Activated naive CD4-positive, alpha-beta T cell treated with anti-CD3 and anti-CD28 coated beads, Interleukin-2, amount 10 ng/mL, durations not matched to agents 7 days and 5 days (primary cell): ENCODE measurements at regions not wholly inside any gene's neighbourhood (a gene's known extent, or its start where the extent isn't known, plus 50 kb on each side); places are given as distances from the start of the nearest gene placed in this dataset.

Experiments used
- CTCF ChIA-PET: fragments of 350-600 bp; sonication (Branson Sonifier 250); formaldehyde crosslinking; loops from one replicate; lab custom pipeline; 2021; ENCODE audit warnings: antibody characterized with exemption; lab: Charles Lee
- DNase-seq: peaks from one replicate; pipeline ENCODE4 v3.0.0-alpha.2; 2020
- H3K27ac Mint-ChIP-seq: one replicate; pipeline ENCODE4 v1.8.0; 2021; ENCODE audit warnings: mild to moderate bottlenecking, moderate library complexity, mixed read lengths
- H3K27me3 Mint-ChIP-seq: one replicate; pipeline ENCODE4 v1.8.0; 2021; ENCODE audit warnings: mild to moderate bottlenecking, mixed read lengths
- H3K36me3 Mint-ChIP-seq: one replicate; pipeline ENCODE4 v1.8.0; 2021; ENCODE audit warnings: mixed read lengths
- H3K4me1 Mint-ChIP-seq: one replicate; pipeline ENCODE4 v1.8.0; 2021; ENCODE audit warnings: mixed read lengths
- H3K4me3 Mint-ChIP-seq: one replicate; pipeline ENCODE4 v1.8.0; 2021; ENCODE audit warnings: mild to moderate bottlenecking, moderate library complexity, mixed read lengths
- H3K9me3 Mint-ChIP-seq: one replicate; pipeline ENCODE4 v1.8.0; 2021; ENCODE audit warnings: mixed read lengths

DNA sequence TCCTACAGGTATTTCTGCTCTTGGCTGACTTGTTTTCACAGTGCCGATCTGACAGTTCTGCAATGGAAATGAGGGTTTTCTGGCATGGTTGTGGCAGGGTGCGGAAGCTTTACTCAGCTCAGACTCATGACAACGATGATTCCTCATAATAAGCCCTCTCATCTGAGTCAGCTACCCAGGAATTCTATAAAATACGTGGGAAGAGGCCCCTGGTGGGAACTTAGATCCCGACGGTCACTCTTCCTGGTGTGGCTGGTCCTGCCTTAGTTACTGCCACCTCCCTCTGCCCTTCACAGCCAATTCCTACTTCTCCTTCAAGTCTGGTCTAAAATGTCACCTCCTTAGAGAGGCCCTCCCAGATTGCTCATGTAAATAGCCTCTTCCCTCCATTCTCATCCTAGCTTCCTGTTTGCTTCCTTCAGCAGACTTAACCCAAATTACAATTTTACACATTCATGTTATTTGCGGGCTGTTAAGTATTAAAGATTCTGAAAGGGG lies 104.2 kb upstream of the MAP1LC3B2 start:
- H3K27ac Mint-ChIP-seq = no peak overlapping the region
- H3K27me3 Mint-ChIP-seq = peaks cover 20% of the 10 kb centered on the region
- no peaks in the 10 kb centered on the region for H3K4me1 Mint-ChIP-seq
- no peak for DNase-seq
- CTCF ChIA-PET = no interaction called here
- no peak overlapping the region for H3K4me3 Mint-ChIP-seq
- H3K9me3 Mint-ChIP-seq = no peaks in the 10 kb centered on the region
- no peaks in the 10 kb centered on the region for H3K36me3 Mint-ChIP-seq

DNA sequence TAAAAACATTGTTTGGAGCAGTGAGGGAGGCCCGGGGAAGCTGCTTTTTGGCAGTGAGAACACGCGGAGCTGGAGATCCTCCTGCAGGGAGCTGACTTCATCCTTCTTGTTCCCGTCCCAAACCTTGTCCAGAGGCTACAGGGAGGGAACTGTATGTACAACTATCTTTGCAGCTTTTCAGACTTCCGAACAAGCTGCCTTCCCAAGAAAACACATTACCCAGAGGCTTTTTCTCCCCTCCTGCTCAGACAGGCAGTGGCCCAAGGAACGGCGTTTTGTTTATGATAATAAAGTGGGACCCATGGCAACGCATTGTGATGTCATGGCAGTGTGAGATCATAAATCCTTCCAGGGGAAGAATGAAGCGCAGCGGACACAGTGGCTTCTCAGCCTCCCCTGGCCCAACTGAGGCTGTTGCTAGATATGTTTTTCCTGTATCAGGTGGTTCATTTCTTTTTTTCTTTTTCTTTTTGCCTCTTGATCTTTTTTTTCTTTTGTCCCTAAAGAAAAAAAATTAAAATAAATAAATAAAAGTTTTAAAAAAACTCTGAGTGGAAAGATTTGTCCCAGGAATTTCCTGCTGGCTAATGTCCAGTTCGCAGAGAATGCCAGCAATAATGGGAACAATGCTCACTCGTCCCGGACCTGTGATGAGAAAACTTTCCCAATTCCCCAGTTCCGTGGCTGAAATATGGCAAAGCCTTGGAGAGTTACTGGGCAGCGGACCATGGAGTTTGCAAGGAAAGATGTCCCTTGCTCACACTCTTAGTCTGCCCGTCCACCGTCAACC lies 103.4 kb upstream of the MAP1LC3B2 start:
- Mint-ChIP-seq H3K27ac (no peak overlapping the region), H3K4me1 (no peaks in the 10 kb centered on the region), H3K4me3 (no peak overlapping the region), H3K9me3 (no peaks in the 10 kb centered on the region), H3K36me3 (no peaks in the 10 kb centered on the region), H3K27me3 (peaks cover 20% of the 10 kb centered on the region)
- no peak for DNase-seq
- CTCF ChIA-PET = no interaction called here

DNA sequence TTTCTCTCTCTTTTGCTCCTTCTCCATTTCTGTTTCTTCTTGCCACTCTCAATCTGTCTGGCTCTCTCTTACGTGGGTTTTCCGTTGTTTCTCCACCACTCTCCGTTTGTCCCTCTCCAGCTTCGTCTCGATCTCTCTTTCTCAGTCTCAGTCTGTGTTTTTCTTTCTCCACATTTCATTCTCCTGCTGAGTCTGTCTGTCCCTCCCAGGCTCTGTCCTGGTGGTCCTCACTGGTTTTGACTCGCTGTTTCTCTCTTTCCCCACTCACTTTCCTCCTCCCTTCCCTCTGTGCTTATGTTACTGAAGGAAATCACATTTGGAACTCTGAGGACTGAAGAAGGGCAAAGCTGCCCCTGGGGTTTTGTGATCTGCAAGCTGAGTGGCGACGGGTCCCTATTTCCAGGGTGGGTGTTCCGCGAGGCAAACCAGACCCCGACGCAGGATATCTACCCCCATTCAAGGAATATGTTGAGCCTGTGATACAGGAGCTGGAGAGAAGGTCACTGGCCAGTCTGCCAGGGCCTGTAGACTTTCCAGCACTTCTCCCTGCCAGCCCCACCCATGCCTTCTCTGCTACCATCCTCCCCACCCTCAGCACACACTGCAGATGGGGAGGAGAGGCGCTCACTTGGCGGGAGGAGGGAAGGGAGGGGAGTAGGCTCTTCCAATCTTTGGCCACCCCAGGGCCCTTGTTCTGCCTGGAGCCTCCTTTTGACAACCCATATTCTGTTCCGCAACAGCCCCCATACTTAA lies 102.7 kb upstream of the MAP1LC3B2 start:
- no peak for DNase-seq
- Mint-ChIP-seq H3K9me3 (no peaks in the 10 kb centered on the region), H3K36me3 (no peaks in the 10 kb centered on the region), H3K27me3 (peaks cover 20% of the 10 kb centered on the region), H3K27ac (no peak overlapping the region), H3K4me1 (no peaks in the 10 kb centered on the region), H3K4me3 (no peak overlapping the region)
- CTCF ChIA-PET = no interaction called here

DNA sequence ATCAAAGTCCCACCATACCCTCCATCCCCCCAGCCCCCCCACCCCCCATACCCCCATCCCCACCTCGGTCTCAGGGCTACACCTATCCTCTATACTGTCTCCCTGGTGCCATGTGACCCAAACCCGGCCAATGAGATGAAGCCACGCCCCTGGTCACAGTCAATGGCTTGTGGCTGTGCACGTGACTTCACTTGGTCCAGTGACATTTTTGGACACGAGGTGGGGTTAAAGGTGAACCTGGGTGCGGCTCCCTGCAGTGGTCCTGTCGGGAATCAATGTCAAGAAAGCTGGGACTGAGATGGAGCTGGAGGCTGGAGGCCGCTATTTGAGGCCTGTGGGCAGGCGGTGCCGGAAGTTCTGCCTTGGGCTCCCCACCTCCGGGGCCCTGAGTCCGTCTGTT lies 100.7 kb upstream of the MAP1LC3B2 start:
- H3K4me1 Mint-ChIP-seq = no peaks in the 10 kb centered on the region
- no peaks in the 10 kb centered on the region for H3K9me3 Mint-ChIP-seq
- CTCF ChIA-PET = no interaction called here
- H3K36me3 Mint-ChIP-seq = no peaks in the 10 kb centered on the region
- no peak overlapping the region for H3K27ac Mint-ChIP-seq
- H3K4me3 Mint-ChIP-seq = no peak overlapping the region
- DNase-seq = no peak
- peaks cover 25% of the 10 kb centered on the region for H3K27me3 Mint-ChIP-seq

DNA sequence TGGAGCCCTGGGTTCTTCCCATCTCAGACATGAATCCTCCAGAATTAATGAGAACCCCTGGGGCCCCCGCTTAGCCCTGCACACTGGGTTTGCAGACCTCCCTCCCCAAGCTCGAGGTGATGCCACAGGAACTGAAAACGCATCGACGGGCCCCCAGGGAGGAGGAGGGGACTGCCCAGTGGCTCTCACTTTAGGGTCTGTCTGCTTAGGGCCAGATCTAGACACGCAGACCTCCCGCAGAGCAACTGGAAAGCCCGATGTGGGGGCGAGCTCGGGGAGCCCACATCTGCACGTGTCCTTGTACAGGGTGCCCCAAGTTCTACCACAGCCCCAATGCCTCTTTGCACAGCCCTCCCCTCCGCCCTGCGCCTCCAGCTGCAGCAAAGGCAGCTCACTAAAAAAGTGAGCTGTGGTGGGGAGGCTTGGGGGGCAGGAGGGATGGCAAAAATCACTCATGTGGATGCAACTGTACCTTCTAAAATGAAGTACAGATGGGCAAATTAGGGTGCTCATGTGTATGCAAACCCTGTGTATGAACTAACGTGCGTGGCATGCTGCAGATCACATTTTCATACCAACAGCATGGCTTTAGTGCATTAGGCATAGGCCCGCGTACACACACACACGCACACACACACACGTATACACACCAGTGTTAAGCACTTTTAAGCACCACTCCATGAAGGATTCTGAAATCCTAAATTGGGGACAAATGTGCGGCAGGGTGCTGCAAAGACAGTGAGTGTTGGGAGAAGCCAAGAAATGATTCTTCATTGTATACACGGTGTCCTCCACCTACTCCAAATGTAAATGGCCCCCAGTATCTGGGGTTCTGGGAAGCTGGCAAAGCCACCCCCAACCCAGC lies 99.9 kb upstream of the MAP1LC3B2 start:
- Mint-ChIP-seq H3K36me3 (no peaks in the 10 kb centered on the region), H3K27ac (no peak overlapping the region), H3K4me1 (no peaks in the 10 kb centered on the region), H3K27me3 (peaks cover 25% of the 10 kb centered on the region), H3K9me3 (no peaks in the 10 kb centered on the region), H3K4me3 (no peak overlapping the region)
- no peak for DNase-seq
- CTCF ChIA-PET = no interaction called here

DNA sequence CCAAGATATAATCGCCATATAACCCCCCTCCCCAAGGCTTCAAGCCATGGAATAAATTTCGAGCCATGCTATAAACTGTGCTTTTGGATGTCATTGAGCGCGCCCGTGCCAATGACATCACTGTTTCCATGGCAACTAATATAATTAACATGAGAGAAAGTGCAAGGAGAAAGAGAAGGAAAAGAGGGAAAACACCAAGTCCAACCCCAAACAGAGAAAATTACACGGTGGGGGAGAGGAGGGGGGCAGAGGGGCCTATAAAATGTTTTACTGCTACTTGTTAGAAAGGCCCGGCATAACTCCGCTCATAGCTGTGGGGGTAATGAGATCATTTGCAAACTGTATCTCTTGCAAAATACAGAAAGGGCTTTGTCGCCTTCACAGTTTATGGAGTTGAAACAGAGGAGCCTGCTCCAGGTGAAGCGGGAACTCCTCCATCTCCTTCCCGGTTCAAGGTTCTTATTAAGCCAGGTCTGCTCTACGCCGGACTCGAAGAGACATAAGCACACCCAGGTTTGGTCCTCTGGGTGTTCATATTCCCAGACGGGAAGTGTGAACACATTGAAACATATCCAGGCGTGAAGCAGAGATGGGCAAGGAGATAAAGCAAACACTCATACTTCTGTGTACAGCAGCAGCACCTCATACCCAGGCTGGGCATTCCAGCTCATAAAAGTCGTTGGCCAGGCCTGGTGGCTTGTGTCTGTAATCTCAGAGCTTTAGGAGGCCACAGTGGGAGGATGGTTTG lies 99.1 kb upstream of the MAP1LC3B2 start:
- CTCF ChIA-PET = no interaction called here
- Mint-ChIP-seq H3K27ac (no peak overlapping the region), H3K36me3 (no peaks in the 10 kb centered on the region), H3K9me3 (no peaks in the 10 kb centered on the region), H3K4me3 (no peak overlapping the region), H3K4me1 (no peaks in the 10 kb centered on the region), H3K27me3 (peaks cover 25% of the 10 kb centered on the region)
- DNase-seq = no peak

DNA sequence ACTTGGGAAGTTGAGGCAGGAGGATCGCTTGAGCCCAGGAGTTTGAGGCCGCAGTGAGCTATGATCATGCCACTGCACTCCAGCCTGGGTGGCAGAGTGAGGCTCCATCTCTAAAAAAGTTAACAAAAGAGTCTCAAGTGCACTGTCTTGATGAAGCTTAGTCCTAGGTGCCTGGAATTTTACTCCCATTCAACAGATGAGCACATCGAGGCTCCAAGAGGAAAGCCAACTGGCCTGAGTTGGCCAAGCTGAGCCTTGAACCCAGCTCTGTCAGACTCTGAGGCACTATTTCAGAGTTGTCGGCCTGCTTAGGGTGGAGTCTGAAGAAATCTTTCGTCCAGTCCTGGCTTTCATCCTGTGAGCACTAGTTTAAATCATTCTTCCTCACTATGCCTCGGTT lies 98.1 kb upstream of the MAP1LC3B2 start:
- DNase-seq = no peak
- Mint-ChIP-seq H3K9me3 (no peaks in the 10 kb centered on the region), H3K4me1 (no peaks in the 10 kb centered on the region), H3K36me3 (no peaks in the 10 kb centered on the region), H3K27me3 (peaks cover 17% of the 10 kb centered on the region), H3K27ac (no peak overlapping the region), H3K4me3 (no peak overlapping the region)
- CTCF ChIA-PET = no interaction called here

DNA sequence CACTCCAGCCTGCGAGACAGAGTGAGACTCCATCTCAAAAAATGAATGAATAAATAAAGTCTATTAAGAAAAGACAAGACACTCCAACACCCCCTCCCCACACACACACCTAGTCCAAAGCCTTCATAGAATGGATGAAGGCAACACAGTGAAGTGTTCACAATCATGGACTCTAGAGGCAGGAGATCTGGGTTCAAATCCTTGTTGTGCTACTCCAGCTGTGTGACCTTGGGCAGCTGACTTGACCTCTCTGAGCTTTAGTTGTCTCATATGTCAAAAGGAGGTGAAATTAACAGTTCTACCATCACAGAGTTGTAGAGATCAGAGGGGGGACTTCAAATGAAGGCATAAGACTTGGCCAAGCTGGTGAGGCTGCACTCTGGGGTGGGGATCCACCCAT lies 95.8 kb upstream of the MAP1LC3B2 start:
- no peaks in the 10 kb centered on the region for H3K4me1 Mint-ChIP-seq
- H3K9me3 Mint-ChIP-seq = no peaks in the 10 kb centered on the region
- no peak overlapping the region for H3K27ac Mint-ChIP-seq
- CTCF ChIA-PET = no interaction called here
- no peak for DNase-seq
- no peaks in the 10 kb centered on the region for H3K36me3 Mint-ChIP-seq
- peaks cover 20% of the 10 kb centered on the region for H3K27me3 Mint-ChIP-seq
- no peak overlapping the region for H3K4me3 Mint-ChIP-seq

DNA sequence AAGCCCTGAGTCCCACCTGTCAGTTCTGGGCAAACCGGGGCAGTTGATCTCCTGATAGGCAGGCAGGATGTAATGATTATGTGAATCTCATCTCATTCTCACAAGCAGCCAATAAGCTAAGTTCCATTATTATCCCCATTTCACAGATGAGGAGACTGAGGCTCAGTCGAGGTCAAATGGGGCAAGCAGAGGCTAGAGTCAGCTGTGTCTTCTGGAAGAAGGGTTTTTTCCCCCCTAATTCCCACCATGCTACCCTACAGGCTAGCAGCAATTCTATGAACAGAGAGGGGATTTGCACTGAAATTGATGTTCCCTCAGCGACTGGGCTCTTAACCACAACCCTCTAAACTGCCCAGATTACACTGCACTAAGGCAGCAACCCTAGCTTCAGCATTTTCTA lies 93.8 kb upstream of the MAP1LC3B2 start:
- no peak overlapping the region for H3K27ac Mint-ChIP-seq
- CTCF ChIA-PET = no interaction called here
- no peaks in the 10 kb centered on the region for H3K36me3 Mint-ChIP-seq
- no peaks in the 10 kb centered on the region for H3K4me1 Mint-ChIP-seq
- H3K27me3 Mint-ChIP-seq = peaks cover 20% of the 10 kb centered on the region
- no peaks in the 10 kb centered on the region for H3K9me3 Mint-ChIP-seq
- no peak overlapping the region for H3K4me3 Mint-ChIP-seq
- no peak for DNase-seq

DNA sequence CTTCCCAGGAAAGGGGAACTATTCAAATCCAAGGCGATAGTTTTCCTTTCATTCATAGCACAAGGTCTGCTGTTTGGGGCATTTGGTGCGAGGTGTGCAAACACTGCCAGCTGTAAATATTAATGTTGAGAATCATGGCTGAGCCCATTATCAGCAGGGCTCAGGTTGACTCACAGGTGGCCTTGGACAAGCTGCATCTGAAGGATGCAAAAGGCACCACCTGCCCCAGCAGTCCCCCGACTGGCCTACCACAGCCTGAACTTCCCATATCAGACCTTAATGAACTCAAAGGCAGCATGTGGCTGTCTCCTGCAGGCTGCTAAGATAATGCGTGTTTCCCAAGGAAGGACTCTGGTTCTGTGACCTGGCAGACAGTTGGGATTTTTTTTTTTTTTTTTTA lies 93.3 kb upstream of the MAP1LC3B2 start:
- CTCF ChIA-PET = no interaction called here
- H3K4me3 Mint-ChIP-seq = no peak overlapping the region
- H3K27me3 Mint-ChIP-seq = peaks cover 23% of the 10 kb centered on the region
- no peak overlapping the region for H3K27ac Mint-ChIP-seq
- no peaks in the 10 kb centered on the region for H3K36me3 Mint-ChIP-seq
- no peaks in the 10 kb centered on the region for H3K9me3 Mint-ChIP-seq
- H3K4me1 Mint-ChIP-seq = no peaks in the 10 kb centered on the region
- DNase-seq = no peak

DNA sequence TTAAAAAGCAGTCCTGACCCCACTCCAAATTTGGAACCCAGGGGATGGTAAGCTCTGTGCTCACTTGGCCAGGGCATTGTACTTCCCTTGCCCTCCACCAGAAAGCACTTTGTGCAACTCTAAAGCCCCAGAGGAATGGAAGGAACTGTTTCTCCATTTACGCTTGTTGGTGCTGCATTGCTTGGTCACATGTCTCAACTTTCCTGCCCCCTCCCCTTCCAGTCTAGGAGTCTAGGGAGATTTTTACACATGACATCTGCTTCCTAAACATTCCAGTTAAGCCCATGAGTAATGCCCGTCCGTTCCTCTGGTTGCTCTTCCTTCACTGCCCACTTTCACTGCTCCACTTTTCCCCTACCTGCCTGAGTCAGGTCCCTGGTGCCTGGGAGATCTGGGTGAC lies 92.6 kb upstream of the MAP1LC3B2 start:
- CTCF ChIA-PET = no interaction called here
- H3K4me3 Mint-ChIP-seq = no peak overlapping the region
- H3K36me3 Mint-ChIP-seq = no peaks in the 10 kb centered on the region
- no peaks in the 10 kb centered on the region for H3K9me3 Mint-ChIP-seq
- H3K4me1 Mint-ChIP-seq = no peaks in the 10 kb centered on the region
- no peak for DNase-seq
- H3K27ac Mint-ChIP-seq = no peak overlapping the region
- H3K27me3 Mint-ChIP-seq = peaks cover 24% of the 10 kb centered on the region

DNA sequence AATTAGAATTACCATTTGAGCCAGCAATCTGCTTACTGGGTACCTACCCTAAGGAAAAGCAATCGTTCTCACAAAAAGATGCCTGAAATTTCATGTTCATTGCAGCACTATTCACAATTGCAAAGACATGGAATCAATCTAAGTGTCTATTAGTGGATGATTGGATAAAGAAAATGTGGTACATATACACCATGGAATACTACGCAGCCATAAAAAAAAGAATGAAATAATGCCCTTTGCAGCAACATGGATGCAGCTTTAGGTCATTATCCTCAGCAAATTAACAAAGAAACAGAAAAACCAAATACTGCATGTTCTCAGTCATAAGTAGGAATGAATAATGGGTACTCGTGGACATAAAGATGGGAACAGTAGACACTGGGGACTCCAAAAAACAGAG lies 89.8 kb upstream of the MAP1LC3B2 start:
- no peaks in the 10 kb centered on the region for H3K36me3 Mint-ChIP-seq
- no peaks in the 10 kb centered on the region for H3K9me3 Mint-ChIP-seq
- peaks cover 2% of the 10 kb centered on the region for H3K4me1 Mint-ChIP-seq
- no peak overlapping the region for H3K4me3 Mint-ChIP-seq
- CTCF ChIA-PET = no interaction called here
- no peak for DNase-seq
- no peak overlapping the region for H3K27ac Mint-ChIP-seq
- H3K27me3 Mint-ChIP-seq = peaks cover 19% of the 10 kb centered on the region

DNA sequence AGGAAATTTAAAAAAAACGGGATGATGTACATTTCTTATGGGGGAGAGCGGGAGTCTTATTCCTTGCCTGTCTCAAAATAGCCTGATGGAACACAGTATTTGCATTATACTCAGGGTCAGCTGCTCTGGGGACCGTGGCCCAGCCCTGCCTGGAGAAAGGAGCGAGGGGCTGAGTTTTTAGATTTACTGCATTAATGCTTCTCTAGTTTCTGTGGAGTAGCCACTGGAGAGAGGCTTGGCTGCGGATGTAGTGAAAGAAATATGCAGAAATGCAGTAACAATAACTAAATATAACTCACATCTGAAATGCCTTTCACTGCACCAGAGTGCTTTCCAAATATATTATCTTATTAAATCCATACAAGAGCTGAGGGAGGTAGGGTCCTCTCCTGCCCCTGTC lies 87.6 kb upstream of the MAP1LC3B2 start:
- Mint-ChIP-seq H3K27ac (no peak overlapping the region), H3K36me3 (peaks cover 2% of the 10 kb centered on the region), H3K4me3 (no peak overlapping the region), H3K27me3 (peaks cover 15% of the 10 kb centered on the region), H3K9me3 (peaks cover 7% of the 10 kb centered on the region), H3K4me1 (peaks cover 2% of the 10 kb centered on the region)
- CTCF ChIA-PET = no interaction called here
- DNase-seq = no peak

DNA sequence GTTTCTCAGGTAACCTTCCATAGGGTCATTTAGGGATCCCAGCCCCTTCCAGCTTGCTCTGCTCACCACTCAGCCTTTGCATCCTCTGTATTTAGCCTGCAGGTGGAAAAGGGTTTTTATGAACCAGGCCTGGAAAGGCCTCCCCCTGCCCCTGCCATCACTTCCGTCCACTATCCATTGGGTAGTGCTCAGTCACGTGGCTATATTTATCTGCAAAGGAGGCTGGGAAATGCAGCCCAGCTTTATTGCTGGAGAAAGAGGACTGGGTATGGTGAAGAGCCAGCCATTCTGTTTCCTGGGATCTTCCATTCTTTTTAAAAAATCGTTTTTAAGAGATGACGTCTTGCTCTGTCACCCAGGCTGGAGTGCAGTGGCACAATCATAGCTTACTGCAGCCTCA lies 87.0 kb upstream of the MAP1LC3B2 start:
- Mint-ChIP-seq H3K36me3 (peaks cover 2% of the 10 kb centered on the region), H3K4me1 (peaks cover 2% of the 10 kb centered on the region), H3K27ac (no peak overlapping the region), H3K4me3 (no peak overlapping the region), H3K9me3 (peaks cover 9% of the 10 kb centered on the region), H3K27me3 (peaks cover 11% of the 10 kb centered on the region)
- CTCF ChIA-PET = no interaction called here
- DNase-seq = no peak
